HEK293 (cell line): ENCODE measurements at regions not wholly inside any gene's neighbourhood (a gene's known extent, or its start where the extent isn't known, plus 50 kb on each side); places are given as distances from the start of the nearest gene placed in this dataset.

ENCODE experiments used
- CTCF ChIA-PET: fragments of 350-600 bp; formaldehyde crosslinking; extraction: SDS; loops from one replicate; lab custom pipeline; 2021; ENCODE audit warnings: antibody characterized with exemption; lab: Yijun Ruan, JAX
- POLR2A ChIA-PET: fragments of 300-600 bp; formaldehyde crosslinking; extraction: SDS; loops from one replicate; lab custom pipeline; 2020; ENCODE audit warnings: antibody characterized with exemption, inconsistent platforms; lab: Yijun Ruan, JAX
- H3K27ac ChIP-seq: fragments of 200-500 bp; sonication (Bioruptor generic); 2 replicates; pipeline ENCODE4 v1.5.1; 2014; ENCODE audit warnings: low read depth, low read length, control low read depth, inconsistent platforms; ENCODE audit errors: extremely low read depth
- H3K36me3 ChIP-seq, 2 experiments: fragments of 200-500 bp in 1 of 2; sonication (Bioruptor generic) in 1 of 2; 1 replicate in 1 of 2; 2 replicates in 1 of 2; pipeline ENCODE4 v1.5.1; 2014 to 2017; ENCODE audit warnings: inconsistent platforms in 2 of 2, low read length in 2 of 2; ENCODE audit not compliant: control insufficient read depth in 2 of 2, insufficient read depth in 1 of 2
- H3K4me1 ChIP-seq: fragments of 200-500 bp; sonication (Bioruptor generic); 2 replicates; pipeline ENCODE4 v1.5.1; 2014; ENCODE audit warnings: mild to moderate bottlenecking, low read length, inconsistent platforms; ENCODE audit not compliant: control insufficient read depth, insufficient read depth
- H3K4me3 ChIP-seq: 2 replicates; pipeline ENCODE4 v1.5.1; 2011; ENCODE audit warnings: low read depth, mild to moderate bottlenecking, control low read depth, low read length, moderate library complexity
- H3K9me3 ChIP-seq: fragments of 200-500 bp; sonication (Bioruptor generic); 2 replicates; pipeline ENCODE4 v1.5.1; 2014; ENCODE audit warnings: low read depth, low read length, inconsistent platforms; ENCODE audit not compliant: control insufficient read depth, insufficient read depth
- EGR2 ChIP-seq: fragments of 450-650 bp; formaldehyde crosslinking; IDR thresholded peaks from 2 replicates; pipeline ENCODE4 v1.5.1; 2016; ENCODE audit warnings: low read depth, missing biosample characterization, missing genetic modification characterization
- HOXD13 ChIP-seq: sonication (generic); formaldehyde crosslinking; IDR thresholded peaks from 2 replicates; pipeline ENCODE4 v1.8.0; 2022; ENCODE audit warnings: missing genetic modification reagents, borderline replicate concordance
- REPIN1 ChIP-seq: fragments of 450-650 bp; formaldehyde crosslinking; IDR thresholded peaks from 2 replicates; pipeline ENCODE4 v1.5.1; 2017; ENCODE audit warnings: missing biosample characterization, missing genetic modification characterization, low read depth
- SP7 ChIP-seq: fragments of 450-650 bp; formaldehyde crosslinking; IDR thresholded peaks from 2 replicates; pipeline ENCODE4 v1.5.1; 2016; ENCODE audit warnings: missing biosample characterization, missing genetic modification characterization
- ZEB2 ChIP-seq: fragments of 450-650 bp; formaldehyde crosslinking; IDR thresholded peaks from 2 replicates; pipeline ENCODE4 v1.5.1; 2016; ENCODE audit warnings: missing biosample characterization, missing genetic modification characterization
- ZFP3 ChIP-seq: fragments of 450-650 bp; formaldehyde crosslinking; IDR thresholded peaks from 2 replicates; pipeline ENCODE4 v1.5.1; 2016; ENCODE audit warnings: low read depth, missing biosample characterization, missing genetic modification characterization
- ZNF112 ChIP-seq: fragments of 450-650 bp; formaldehyde crosslinking; IDR thresholded peaks from 2 replicates; pipeline ENCODE4 v1.5.0; 2017; ENCODE audit warnings: missing biosample characterization, missing genetic modification characterization
- ZNF133 ChIP-seq: fragments of 450-650 bp; formaldehyde crosslinking; IDR thresholded peaks from 2 replicates; pipeline ENCODE4 v1.5.1; 2016; ENCODE audit warnings: missing biosample characterization, missing genetic modification characterization
- ZNF157 ChIP-seq: fragments of 450-650 bp; formaldehyde crosslinking; IDR thresholded peaks from 2 replicates; pipeline ENCODE4 v1.5.1; 2016; ENCODE audit warnings: missing biosample characterization, missing genetic modification characterization
- ZNF169 ChIP-seq: fragments of 450-650 bp; formaldehyde crosslinking; IDR thresholded peaks from 2 replicates; pipeline ENCODE4 v1.5.1; 2016; ENCODE audit warnings: missing biosample characterization, missing genetic modification characterization
- ZNF175 ChIP-seq: fragments of 450-650 bp; formaldehyde crosslinking; IDR thresholded peaks from 2 replicates; pipeline ENCODE4 v1.5.1; 2016; ENCODE audit warnings: missing biosample characterization, missing genetic modification characterization
- ZNF248 ChIP-seq: fragments of 450-650 bp; formaldehyde crosslinking; IDR thresholded peaks from 2 replicates; pipeline ENCODE4 v1.5.1; 2017; ENCODE audit warnings: missing biosample characterization, missing genetic modification characterization
- ZNF37A ChIP-seq: fragments of 450-650 bp; IDR thresholded peaks from 2 replicates; pipeline ENCODE4 v1.5.1; 2018; ENCODE audit warnings: missing biosample characterization, missing genetic modification characterization
- ZNF394 ChIP-seq: fragments of 450-650 bp; formaldehyde crosslinking; IDR thresholded peaks from 2 replicates; pipeline ENCODE4 v1.5.1; 2016; ENCODE audit warnings: missing biosample characterization, missing genetic modification characterization, mild to moderate bottlenecking, moderate library complexity, borderline replicate concordance
- ZNF473 ChIP-seq: fragments of 450-650 bp; formaldehyde crosslinking; IDR thresholded peaks from 2 replicates; pipeline ENCODE4 v1.5.1; 2017; ENCODE audit warnings: missing biosample characterization, missing genetic modification characterization
- ZNF585B ChIP-seq: fragments of 450-650 bp; formaldehyde crosslinking; IDR thresholded peaks from 2 replicates; pipeline ENCODE4 v1.5.1; 2016; ENCODE audit warnings: missing biosample characterization, missing genetic modification characterization
- ZNF658 ChIP-seq: fragments of 450-650 bp; formaldehyde crosslinking; IDR thresholded peaks from 2 replicates; pipeline ENCODE4; 2016; ENCODE audit warnings: missing biosample characterization, missing genetic modification characterization
- ZNF677 ChIP-seq: fragments of 450-650 bp; IDR thresholded peaks from 2 replicates; pipeline ENCODE4 v1.5.0; 2018; ENCODE audit warnings: missing biosample characterization, mild to moderate bottlenecking, missing genetic modification characterization, moderate library complexity
- ZNF76 ChIP-seq: fragments of 450-650 bp; formaldehyde crosslinking; IDR thresholded peaks from 2 replicates; pipeline ENCODE4; 2016; ENCODE audit warnings: low read depth, missing biosample characterization, missing genetic modification characterization, borderline replicate concordance
- ZNF768 ChIP-seq: fragments of 450-650 bp; formaldehyde crosslinking; IDR thresholded peaks from 2 replicates; pipeline ENCODE4 v1.5.1; 2018; ENCODE audit warnings: missing biosample characterization, mild to moderate bottlenecking, missing genetic modification characterization
- ZNF785 ChIP-seq: fragments of 450-650 bp; formaldehyde crosslinking; IDR thresholded peaks from 2 replicates; pipeline ENCODE4 v1.5.1; 2016; ENCODE audit warnings: missing biosample characterization, missing genetic modification characterization
- ZNF837 ChIP-seq: fragments of 450-650 bp; formaldehyde crosslinking; IDR thresholded peaks from 2 replicates; pipeline ENCODE4 v1.5.1; 2016; ENCODE audit warnings: missing biosample characterization, missing genetic modification characterization
- ZXDB ChIP-seq: fragments of 450-650 bp; formaldehyde crosslinking; IDR thresholded peaks from 2 replicates; pipeline ENCODE4 v1.5.1; 2016; ENCODE audit warnings: missing biosample characterization, missing genetic modification characterization
- TF ChIP-seq, protein P1 (sequence below): fragments of 450-650 bp; formaldehyde crosslinking; IDR thresholded peaks from 2 replicates; pipeline ENCODE4 v1.5.0; 2017; ENCODE audit warnings: missing biosample characterization, missing genetic modification characterization, borderline replicate concordance
- TF ChIP-seq, protein P2 (sequence below): fragments of 450-650 bp; formaldehyde crosslinking; IDR thresholded peaks from 2 replicates; pipeline ENCODE4 v1.5.1; 2016; ENCODE audit warnings: missing biosample characterization, missing genetic modification characterization
- TF ChIP-seq, protein P3 (sequence below): fragments of 450-650 bp; formaldehyde crosslinking; IDR thresholded peaks from 2 replicates; pipeline ENCODE4 v1.5.1; 2016; ENCODE audit warnings: missing biosample characterization, missing genetic modification characterization, borderline replicate concordance

GRCh38 chr14:33871394-33871793 lies 79.5 kb downstream of the EGLN3 start:
- CTCF ChIA-PET: interaction anchor here (0.6 to 1.5 kb wide), 3 partner anchors 12 to 22 kb away, joined by 3 to 4 read pairs (median 3); no protein-coding TSS in a partner anchor
- Histone ChIP-seq H3K4me3 (no peak overlapping the region), H3K4me1 (no peaks in the 10 kb centered on the region), H3K9me3 (no peaks in the 10 kb centered on the region), H3K36me3 (no peaks in the 10 kb centered on the region), H3K27ac (no peak overlapping the region)
- TF ChIP-seq ZEB2 (tag by site-specific recombination) (no peak), ZNF394 (tag by site-specific recombination) (no peak), REPIN1 (tag by site-specific recombination) (no peak), ZNF157 (tag by site-specific recombination) (no peak), ZNF585B (tag by site-specific recombination) (no peak), ZNF76 (tag by site-specific recombination) (no peak)
- TF ChIP-seq, protein P1, sequence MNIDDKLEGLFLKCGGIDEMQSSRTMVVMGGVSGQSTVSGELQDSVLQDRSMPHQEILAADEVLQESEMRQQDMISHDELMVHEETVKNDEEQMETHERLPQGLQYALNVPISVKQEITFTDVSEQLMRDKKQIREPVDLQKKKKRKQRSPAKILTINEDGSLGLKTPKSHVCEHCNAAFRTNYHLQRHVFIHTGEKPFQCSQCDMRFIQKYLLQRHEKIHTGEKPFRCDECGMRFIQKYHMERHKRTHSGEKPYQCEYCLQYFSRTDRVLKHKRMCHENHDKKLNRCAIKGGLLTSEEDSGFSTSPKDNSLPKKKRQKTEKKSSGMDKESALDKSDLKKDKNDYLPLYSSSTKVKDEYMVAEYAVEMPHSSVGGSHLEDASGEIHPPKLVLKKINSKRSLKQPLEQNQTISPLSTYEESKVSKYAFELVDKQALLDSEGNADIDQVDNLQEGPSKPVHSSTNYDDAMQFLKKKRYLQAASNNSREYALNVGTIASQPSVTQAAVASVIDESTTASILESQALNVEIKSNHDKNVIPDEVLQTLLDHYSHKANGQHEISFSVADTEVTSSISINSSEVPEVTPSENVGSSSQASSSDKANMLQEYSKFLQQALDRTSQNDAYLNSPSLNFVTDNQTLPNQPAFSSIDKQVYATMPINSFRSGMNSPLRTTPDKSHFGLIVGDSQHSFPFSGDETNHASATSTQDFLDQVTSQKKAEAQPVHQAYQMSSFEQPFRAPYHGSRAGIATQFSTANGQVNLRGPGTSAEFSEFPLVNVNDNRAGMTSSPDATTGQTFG (tag by site-specific recombination): no peak
- POLR2A ChIA-PET: no interaction called here

GRCh38 chr14:33866425-33867088 lies 84.3 kb downstream of the EGLN3 start:
- no peak overlapping the region for H3K4me3 ChIP-seq
- TF ChIP-seq ZNF677 (no peak), ZNF768 (tag by site-specific recombination) (no peak), ZFP3 (tag by site-specific recombination) (no peak), EGR2 (no peak), ZNF175 (tag by site-specific recombination) (no peak), ZNF169 (tag by site-specific recombination) (no peak), HOXD13 (CRISPR knock-in tag) (no peak), SP7 (tag by site-specific recombination) (no peak), ZNF76 (tag by site-specific recombination) (no peak), ZNF133 (tag by site-specific recombination) (no peak), ZNF785 (no peak), ZNF837 (no peak), ZNF248 (tag by site-specific recombination) (no peak), ZNF37A (tag by site-specific recombination) (no peak), ZNF473 (tag by site-specific recombination) (no peak), ZXDB (tag by site-specific recombination) (no peak), ZNF658 (tag by site-specific recombination) (no peak), ZNF112 (tag by site-specific recombination) (no peak)
- TF ChIP-seq, protein P2, sequence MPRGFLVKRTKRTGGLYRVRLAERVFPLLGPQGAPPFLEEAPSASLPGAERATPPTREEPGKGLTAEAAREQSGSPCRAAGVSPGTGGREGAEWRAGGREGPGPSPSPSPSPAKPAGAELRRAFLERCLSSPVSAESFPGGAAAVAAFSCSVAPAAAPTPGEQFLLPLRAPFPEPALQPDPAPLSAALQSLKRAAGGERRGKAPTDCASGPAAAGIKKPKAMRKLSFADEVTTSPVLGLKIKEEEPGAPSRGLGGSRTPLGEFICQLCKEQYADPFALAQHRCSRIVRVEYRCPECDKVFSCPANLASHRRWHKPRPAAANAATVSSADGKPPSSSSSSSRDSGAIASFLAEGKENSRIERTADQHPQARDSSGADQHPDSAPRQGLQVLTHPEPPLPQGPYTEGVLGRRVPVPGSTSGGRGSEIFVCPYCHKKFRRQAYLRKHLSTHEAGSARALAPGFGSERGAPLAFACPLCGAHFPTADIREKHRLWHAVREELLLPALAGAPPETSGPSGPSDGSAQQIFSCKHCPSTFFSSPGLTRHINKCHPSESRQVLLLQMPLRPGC (tag by site-specific recombination): no peak
- TF ChIP-seq, protein P3, sequence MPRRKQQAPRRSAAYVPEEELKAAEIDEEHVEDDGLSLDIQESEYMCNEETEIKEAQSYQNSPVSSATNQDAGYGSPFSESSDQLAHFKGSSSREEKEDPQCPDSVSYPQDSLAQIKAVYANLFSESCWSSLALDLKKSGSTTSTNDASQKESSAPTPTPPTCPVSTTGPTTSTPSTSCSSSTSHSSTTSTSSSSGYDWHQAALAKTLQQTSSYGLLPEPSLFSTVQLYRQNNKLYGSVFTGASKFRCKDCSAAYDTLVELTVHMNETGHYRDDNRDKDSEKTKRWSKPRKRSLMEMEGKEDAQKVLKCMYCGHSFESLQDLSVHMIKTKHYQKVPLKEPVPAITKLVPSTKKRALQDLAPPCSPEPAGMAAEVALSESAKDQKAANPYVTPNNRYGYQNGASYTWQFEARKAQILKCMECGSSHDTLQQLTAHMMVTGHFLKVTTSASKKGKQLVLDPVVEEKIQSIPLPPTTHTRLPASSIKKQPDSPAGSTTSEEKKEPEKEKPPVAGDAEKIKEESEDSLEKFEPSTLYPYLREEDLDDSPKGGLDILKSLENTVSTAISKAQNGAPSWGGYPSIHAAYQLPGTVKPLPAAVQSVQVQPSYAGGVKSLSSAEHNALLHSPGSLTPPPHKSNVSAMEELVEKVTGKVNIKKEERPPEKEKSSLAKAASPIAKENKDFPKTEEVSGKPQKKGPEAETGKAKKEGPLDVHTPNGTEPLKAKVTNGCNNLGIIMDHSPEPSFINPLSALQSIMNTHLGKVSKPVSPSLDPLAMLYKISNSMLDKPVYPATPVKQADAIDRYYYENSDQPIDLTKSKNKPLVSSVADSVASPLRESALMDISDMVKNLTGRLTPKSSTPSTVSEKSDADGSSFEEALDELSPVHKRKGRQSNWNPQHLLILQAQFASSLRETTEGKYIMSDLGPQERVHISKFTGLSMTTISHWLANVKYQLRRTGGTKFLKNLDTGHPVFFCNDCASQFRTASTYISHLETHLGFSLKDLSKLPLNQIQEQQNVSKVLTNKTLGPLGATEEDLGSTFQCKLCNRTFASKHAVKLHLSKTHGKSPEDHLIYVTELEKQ: no peak
- H3K36me3 ChIP-seq: no peaks in the 10 kb centered on the region
- H3K4me1 ChIP-seq: no peaks in the 10 kb centered on the region
- no peak overlapping the region for H3K27ac ChIP-seq
- POLR2A ChIA-PET: no interaction called here
- H3K9me3 ChIP-seq: no peaks in the 10 kb centered on the region
- CTCF ChIA-PET: interaction anchor here (0.7 to 0.8 kb wide), 2 partner anchors 17 to 27 kb away, joined by 3 to 4 read pairs; no protein-coding TSS in a partner anchor
